ENCODE measurements at regions not wholly inside any gene's neighbourhood (a gene's known extent, or its start where the extent isn't known, plus 50 kb on each side); places are given as distances from the start of the nearest gene placed in this dataset.
"Not testable (repeated sequence)": the region's sequence is repeated elsewhere in the genome, so short reads cannot be mapped to it uniquely, and the experiment has no call there.

- H3K4me1 ChIP-seq (ENCODE audit: insufficient read depth, low read length); H2AFZ ChIP-seq (ENCODE audit: low read length); H3K36me3 ChIP-seq (replicated peaks in 1 of 2; ENCODE audit: control insufficient read depth in 1 of 2, insufficient read depth in 2 of 2, low read length in 2 of 2); H3K4me2 ChIP-seq (ENCODE audit: low read depth, low read length); in situ Hi-C loops (cut with HindIII; ENCODE audit: extremely low pct_ligation_motif_present, low pct_unique_long_range_greater_than_20kb); ATAC-seq; H3K9me3 ChIP-seq (ENCODE audit: low read length); H3K27ac ChIP-seq (ENCODE audit: extremely low read length, insufficient read depth, low read length); H3K79me2 ChIP-seq (ENCODE audit: insufficient read depth, low read length); BruUV-seq (replicated peaks); H3K9ac ChIP-seq (ENCODE audit: insufficient read depth, low read depth, low read length); H3K4me3 ChIP-seq (replicated peaks in 1 of 3; ENCODE audit: insufficient read depth in 1 of 3, low read depth in 2 of 3, low read length in 3 of 3); DNase-seq (ENCODE audit: low spot score); H3K27me3 ChIP-seq (ENCODE audit: control insufficient read depth in 1 of 2, insufficient read depth in 2 of 2, low read length in 2 of 2); POLR2A ChIA-PET; FAIRE-seq; H4K20me1 ChIP-seq (ENCODE audit: insufficient read depth, low read length): not testable (repeated sequence)
- peak; percentile 34; the same call in 1 of the 2 replicates for TF ChIP-seq STAG1 (CRISPR knock-in tag; IDR thresholded peaks at IDR 0.05)
- CTCF ChIA-PET (ENCODE audit: low intra/inter-chr PET ratio, low total read pairs) = interaction anchor here (1.1 kb wide), 1 partner anchor 228 kb away, joined by 3 read pairs; no protein-coding TSS in a partner anchor
- intact Hi-C loops (cut with micrococcal nuclease; ENCODE audit: unreplicated experiment) = loop anchor here (1.0 kb wide), 1 partner anchor 228 kb away; no protein-coding TSS in a partner anchor
- 29% methylated on average over 7 of the region's 8 CpGs for WGBS (ENCODE audit: low lambda C conversion rate)
Observed at GRCh38 chr7:153122255-153122654, 362.7 kb downstream of the ACTR3B start.

- 4% methylated on average over 2 of the region's 2 CpGs for WGBS (ENCODE audit: low lambda C conversion rate)
- TF ChIP-seq TCF7L2 (IDR thresholded peaks at IDR 0.05; ENCODE audit: low read depth, low read length) = no peak
- no peak for TF ChIP-seq ZNF33A (CRISPR knock-in tag; IDR thresholded peaks at IDR 0.05; ENCODE audit: borderline replicate concordance)
- TF ChIP-seq CBX2 (IDR thresholded peaks at IDR 0.05; ENCODE audit: low read depth, low read length) = no peak
- no peak for TF ChIP-seq CBX2 (CRISPR knock-in tag; IDR thresholded peaks at IDR 0.05; ENCODE audit: low read depth)
- TF ChIP-seq ZNF280B (CRISPR knock-in tag; IDR thresholded peaks at IDR 0.05; ENCODE audit: borderline replicate concordance) = no peak
- TF ChIP-seq DMAP1 (CRISPR knock-in tag; IDR thresholded peaks at IDR 0.05) = no peak
- TF ChIP-seq SNRNP70 (IDR thresholded peaks at IDR 0.05; ENCODE audit: low read depth, low read length) = no peak
- TF ChIP-seq PTBP1 (IDR thresholded peaks at IDR 0.05; ENCODE audit: low read depth, low read length, poor library complexity, severe bottlenecking) = no peak
- TF ChIP-seq SIN3A (IDR thresholded peaks at IDR 0.05; ENCODE audit: borderline replicate concordance, low read depth, low read length) = no peak
- no peak for TF ChIP-seq HES4 (CRISPR knock-in tag; IDR thresholded peaks at IDR 0.05; ENCODE audit: borderline replicate concordance)
- no peak for TF ChIP-seq NCOA5 (CRISPR knock-in tag; IDR thresholded peaks at IDR 0.05)
- no peak for TF ChIP-seq FOXO4 (CRISPR knock-in tag; conservative IDR thresholded peaks at IDR 0.05)
- Histone ChIP-seq H3K4me1 (ENCODE audit: insufficient read depth, low read length) (no peaks in the 10 kb centered on the region), H2AFZ (ENCODE audit: low read length) (no peak overlapping the region), H3K27ac (ENCODE audit: extremely low read length, insufficient read depth, low read length) (no peak overlapping the region), H3K9ac (ENCODE audit: insufficient read depth, low read depth, low read length) (no peak overlapping the region), H3K9me3 (ENCODE audit: low read length) (no peaks in the 10 kb centered on the region), H4K20me1 (ENCODE audit: insufficient read depth, low read length) (no peaks in the 10 kb centered on the region), H3K79me2 (ENCODE audit: insufficient read depth, low read length) (no peaks in the 10 kb centered on the region), H3K27me3 (ENCODE audit: control insufficient read depth in 1 of 2, insufficient read depth in 2 of 2, low read length in 2 of 2) (peaks cover 0 to 10% of the 10 kb centered on the region in 2 experiments; a peak in 1 of 5 replicates), H3K4me2 (ENCODE audit: low read depth, low read length) (no peak overlapping the region), H3K36me3 (replicated peaks in 1 of 2; ENCODE audit: control insufficient read depth in 1 of 2, insufficient read depth in 2 of 2, low read length in 2 of 2) (no peaks in the 10 kb centered on the region), H3K4me3 (replicated peaks in 1 of 3; ENCODE audit: insufficient read depth in 1 of 3, low read depth in 2 of 3, low read length in 3 of 3) (no peak overlapping the region)
- in situ Hi-C loops (cut with HindIII; ENCODE audit: extremely low pct_ligation_motif_present, low pct_unique_long_range_greater_than_20kb) (no loop called here), intact Hi-C loops (cut with micrococcal nuclease; ENCODE audit: unreplicated experiment) (no loop called here)
- ChIA-PET CTCF (ENCODE audit: low intra/inter-chr PET ratio, low total read pairs) (no interaction called here), POLR2A (no interaction called here)
- no peak for FAIRE-seq
- no TSS peak for BruUV-seq (replicated peaks)
- no peak for ATAC-seq
- DNase-seq (ENCODE audit: low spot score) = no peak
Observed at GRCh38 chr7:153130052-153130451, 370.5 kb downstream of the ACTR3B start.
